Trophoblast cell (in vitro differentiated cells and primary cell): ENCODE measurements at regions not wholly inside any gene's neighbourhood (a gene's known extent, or its start where the extent isn't known, plus 50 kb on each side); places are given as distances from the start of the nearest gene placed in this dataset.

Source experiments
- DNase-seq, 2 donors: peaks; one replicate each; pipeline ENCODE4 v3.0.0-alpha.2; 2016
- H2AFZ ChIP-seq: 2 replicates; pipeline ENCODE4 v1.6.1; 2013; ENCODE audit warnings: low read length, moderate library complexity, mild to moderate bottlenecking; ENCODE audit not compliant: insufficient read depth, poor library complexity
- H2AK5ac ChIP-seq: 2 replicates; pipeline ENCODE4 v1.6.1; 2013; ENCODE audit warnings: mild to moderate bottlenecking, low read length
- H2BK120ac ChIP-seq: 2 replicates; pipeline ENCODE4 v1.6.1; 2013; ENCODE audit warnings: low read length, mild to moderate bottlenecking, moderate library complexity; ENCODE audit not compliant: insufficient read depth, poor library complexity
- H2BK12ac ChIP-seq: 2 replicates; pipeline ENCODE4 v1.6.1; 2013; ENCODE audit warnings: mild to moderate bottlenecking, low read length, moderate library complexity
- H2BK5ac ChIP-seq: 2 replicates; pipeline ENCODE4 v1.6.1; 2013; ENCODE audit warnings: low read length, low read depth, moderate library complexity, mild to moderate bottlenecking; ENCODE audit not compliant: poor library complexity
- H3K14ac ChIP-seq: 2 replicates; pipeline ENCODE4 v1.6.1; 2013; ENCODE audit warnings: mild to moderate bottlenecking, low read length
- H3K18ac ChIP-seq: 2 replicates; pipeline ENCODE4 v1.6.1; 2013; ENCODE audit warnings: mild to moderate bottlenecking, low read length
- H3K23ac ChIP-seq: 2 replicates; pipeline ENCODE4 v1.6.1; 2013; ENCODE audit warnings: low read length
- H3K27ac ChIP-seq: 2 replicates; pipeline ENCODE4 v1.5.1; 2013; ENCODE audit warnings: low read depth, mild to moderate bottlenecking, inconsistent platforms, low read length, moderate library complexity
- H3K27me3 ChIP-seq: 2 replicates; pipeline ENCODE4 v1.6.1; 2013; ENCODE audit warnings: inconsistent platforms, mild to moderate bottlenecking, low read length, moderate library complexity; ENCODE audit not compliant: insufficient read depth
- H3K36me3 ChIP-seq, 2 experiments: 1 replicate in 1 of 2; 2 replicates in 1 of 2; pipeline ENCODE4 v1.6.1; 2013; ENCODE audit warnings: low read length in 2 of 2, mild to moderate bottlenecking in 2 of 2, moderate library complexity in 1 of 2; ENCODE audit not compliant: insufficient read depth in 2 of 2, control insufficient read depth in 1 of 2
- H3K4ac ChIP-seq: 2 replicates; pipeline ENCODE4 v1.6.1; 2013; ENCODE audit warnings: low read depth, mild to moderate bottlenecking, low read length, moderate library complexity
- H3K4me1 ChIP-seq, 2 experiments: 1 replicate in 1 of 2; 2 replicates in 1 of 2; pipeline ENCODE4 v1.6.1; 2013; ENCODE audit warnings: low read length in 2 of 2, mild to moderate bottlenecking in 2 of 2, moderate library complexity in 1 of 2; ENCODE audit not compliant: insufficient read depth in 2 of 2, control insufficient read depth in 1 of 2
- H3K4me2 ChIP-seq: 2 replicates; pipeline ENCODE4 v1.6.1; 2013; ENCODE audit warnings: inconsistent platforms, mild to moderate bottlenecking, low read length, moderate library complexity
- H3K4me3 ChIP-seq: 2 replicates; pipeline ENCODE4 v1.5.1; 2013; ENCODE audit warnings: mild to moderate bottlenecking, low read depth, low read length, inconsistent platforms
- H3K79me1 ChIP-seq: one replicate; pipeline ENCODE4 v1.6.1; 2013; ENCODE audit warnings: low read length
- H3K79me2 ChIP-seq: 2 replicates; pipeline ENCODE4 v1.6.1; 2013; ENCODE audit warnings: low read length, mild to moderate bottlenecking; ENCODE audit not compliant: control insufficient read depth, insufficient read depth, poor library complexity
- H3K9ac ChIP-seq: 2 replicates; pipeline ENCODE4 v1.6.1; 2013; ENCODE audit warnings: mild to moderate bottlenecking, low read length
- H3K9me3 ChIP-seq: 2 replicates; pipeline ENCODE4 v1.6.1; 2013; ENCODE audit warnings: low read depth, mild to moderate bottlenecking, control low read depth, inconsistent platforms, low read length; ENCODE audit not compliant: insufficient read depth
- H4K12ac ChIP-seq: 2 replicates; pipeline ENCODE4 v1.6.1; 2013; ENCODE audit warnings: low read depth, mild to moderate bottlenecking, low read length, moderate library complexity
- H4K8ac ChIP-seq: 2 replicates; pipeline ENCODE4 v1.6.1; 2013; ENCODE audit warnings: low read depth, mild to moderate bottlenecking, low read length, moderate library complexity
- H4K91ac ChIP-seq: one replicate; pipeline ENCODE4 v1.6.1; 2013; ENCODE audit warnings: low read depth, mild to moderate bottlenecking, low read length, moderate library complexity
- WGBS: extraction: QIAGEN DNeasy Blood & Tissue Kit; methylation state at CpG from one replicate; pipeline ENCODE4 v1.1.7; 2013; ENCODE audit warnings: missing lambda C conversion rate; ENCODE audit not compliant: insufficient read length, insufficient coverage; ENCODE audit errors: extremely low coverage; 5-methylcytosine and 5-hydroxymethylcytosine counted together

GRCh38 chr2:3108710-3109702 lies 268.6 kb downstream of the EIPR1 start:
- Histone ChIP-seq H3K4ac (no peak overlapping the region), H3K14ac (no peak overlapping the region), H3K23ac (no peak overlapping the region), H4K12ac (no peak overlapping the region), H3K27ac (no peak overlapping the region), H3K18ac (no peak overlapping the region), H3K36me3 (no peaks in the 10 kb centered on the region), H3K4me1 (peaks cover 0 to 8% of the 10 kb centered on the region in 2 experiments), H3K79me2 (no peaks in the 10 kb centered on the region), H2AFZ (no peak overlapping the region), H2BK5ac (no peak overlapping the region), H2BK12ac (no peak overlapping the region), H3K27me3 (no peaks in the 10 kb centered on the region), H3K79me1 (no peaks in the 10 kb centered on the region), H3K4me2 (no peak overlapping the region), H2BK120ac (no peak overlapping the region), H4K8ac (no peak overlapping the region), H2AK5ac (no peak overlapping the region), H3K4me3 (no peak overlapping the region), H4K91ac (no peak overlapping the region), H3K9ac (no peak overlapping the region), H3K9me3 (peaks cover 7% of the 10 kb centered on the region)
- DNase-seq, result no peak
- WGBS, result no CpG with 5 or more reads among the region's 29 CpGs

GRCh38 chr2:3108105-3108504 lies 269.5 kb downstream of the EIPR1 start:
- Histone ChIP-seq H3K27me3 (no peaks in the 10 kb centered on the region), H3K27ac (no peak overlapping the region), H3K9ac (no peak overlapping the region), H3K79me2 (no peaks in the 10 kb centered on the region), H4K8ac (no peak overlapping the region), H2BK12ac (no peak overlapping the region), H3K4me2 (no peak overlapping the region), H2BK120ac (no peak overlapping the region), H3K4me3 (no peak overlapping the region), H3K18ac (no peak overlapping the region), H2AFZ (no peak overlapping the region), H3K23ac (no peak overlapping the region), H4K12ac (no peak overlapping the region), H2BK5ac (no peak overlapping the region), H3K79me1 (no peaks in the 10 kb centered on the region), H2AK5ac (no peak overlapping the region), H3K4me1 (peaks cover 0 to 8% of the 10 kb centered on the region in 2 experiments), H3K36me3 (no peaks in the 10 kb centered on the region), H3K4ac (no peak overlapping the region), H3K9me3 (peaks cover 7% of the 10 kb centered on the region), H3K14ac (no peak overlapping the region), H4K91ac (no peak overlapping the region)
- DNase-seq, result no peak
- no CpG with 5 or more reads among the region's 14 CpGs for WGBS

GRCh38 chr2:3107567-3107966 lies 270.1 kb downstream of the EIPR1 start:
- no peak overlapping the region for H2BK120ac ChIP-seq
- H2BK5ac ChIP-seq, result no peak overlapping the region
- H3K4me2 ChIP-seq, result no peak overlapping the region
- no peak overlapping the region for H2AK5ac ChIP-seq
- H3K79me1 ChIP-seq, result no peaks in the 10 kb centered on the region
- H3K27me3 ChIP-seq, result no peaks in the 10 kb centered on the region
- H4K91ac ChIP-seq, result no peak overlapping the region
- no peak overlapping the region for H3K14ac ChIP-seq
- no peak overlapping the region for H3K9ac ChIP-seq
- H3K36me3 ChIP-seq, result no peaks in the 10 kb centered on the region
- DNase-seq, result no peak
- peaks cover 0 to 8% of the 10 kb centered on the region in 2 experiments for H3K4me1 ChIP-seq
- H3K27ac ChIP-seq, result no peak overlapping the region
- peaks cover 7% of the 10 kb centered on the region for H3K9me3 ChIP-seq
- no peak overlapping the region for H4K8ac ChIP-seq
- no peak overlapping the region for H3K23ac ChIP-seq
- H3K18ac ChIP-seq, result no peak overlapping the region
- H2AFZ ChIP-seq, result no peak overlapping the region
- no peak overlapping the region for H2BK12ac ChIP-seq
- H3K79me2 ChIP-seq, result no peaks in the 10 kb centered on the region
- H3K4ac ChIP-seq, result no peak overlapping the region
- H3K4me3 ChIP-seq, result no peak overlapping the region
- no CpG with 5 or more reads among the region's 14 CpGs for WGBS
- H4K12ac ChIP-seq, result no peak overlapping the region

GRCh38 chr2:3105814-3106569 lies 271.6 kb downstream of the EIPR1 start:
- no peak overlapping the region for H3K4me3 ChIP-seq
- H3K9ac ChIP-seq, result no peak overlapping the region
- no peak overlapping the region for H4K8ac ChIP-seq
- H3K23ac ChIP-seq, result no peak overlapping the region
- H2AFZ ChIP-seq, result no peak overlapping the region
- no peak overlapping the region for H3K27ac ChIP-seq
- no CpG with 5 or more reads among the region's 17 CpGs for WGBS
- no peak overlapping the region for H3K4ac ChIP-seq
- DNase-seq, result no peak
- no peaks in the 10 kb centered on the region for H3K79me2 ChIP-seq
- no peak overlapping the region for H4K91ac ChIP-seq
- no peaks in the 10 kb centered on the region for H3K27me3 ChIP-seq
- H3K4me1 ChIP-seq, result peaks cover 0 to 9% of the 10 kb centered on the region in 2 experiments
- no peak overlapping the region for H2BK120ac ChIP-seq
- no peak overlapping the region for H2AK5ac ChIP-seq
- H2BK12ac ChIP-seq, result no peak overlapping the region
- H2BK5ac ChIP-seq, result no peak overlapping the region
- H3K79me1 ChIP-seq, result no peaks in the 10 kb centered on the region
- H4K12ac ChIP-seq, result no peak overlapping the region
- H3K18ac ChIP-seq, result no peak overlapping the region
- H3K14ac ChIP-seq, result no peak overlapping the region
- H3K9me3 ChIP-seq, result peaks cover 7% of the 10 kb centered on the region
- no peaks in the 10 kb centered on the region for H3K36me3 ChIP-seq
- H3K4me2 ChIP-seq, result no peak overlapping the region
